WERI-Rb-1 (cell line): ENCODE measurements at regions not wholly inside any gene's neighbourhood (a gene's known extent, or its start where the extent isn't known, plus 50 kb on each side); places are given as distances from the start of the nearest gene placed in this dataset.
"Not testable (repeated sequence)": the region's sequence is repeated elsewhere in the genome, so short reads cannot be mapped to it uniquely, and the experiment has no call there.

Experiments
- DNase-seq: peaks from one replicate; pipeline ENCODE4 v3.0.0-alpha.2; 2020
- H3K27ac ChIP-seq: fragments of 250-450 bp; sonication (Bioruptor Pico); 2 replicates; pipeline ENCODE4 v1.5.1; 2020; ENCODE audit warnings: mild to moderate bottlenecking, moderate library complexity
- H3K27me3 ChIP-seq: fragments of 250-450 bp; sonication (Bioruptor Pico); 2 replicates; pipeline ENCODE4 v1.5.1; 2021; ENCODE audit warnings: mild to moderate bottlenecking, low read depth, moderate library complexity; ENCODE audit not compliant: insufficient read depth, severe bottlenecking
- H3K36me3 ChIP-seq: fragments of 250-450 bp; sonication (Bioruptor Pico); 2 replicates; pipeline ENCODE4 v1.5.1; 2020; ENCODE audit warnings: mild to moderate bottlenecking, moderate library complexity
- H3K4me3 ChIP-seq: 2 replicates; pipeline ENCODE4 v1.5.1; 2011; ENCODE audit warnings: low read depth, mild to moderate bottlenecking, control low read depth, low read length
- H3K9me3 ChIP-seq: fragments of 250-450 bp; sonication (Bioruptor Pico); 2 replicates; pipeline ENCODE4 v1.5.1; 2021; ENCODE audit warnings: mild to moderate bottlenecking, moderate library complexity; ENCODE audit not compliant: severe bottlenecking
- TF ChIP-seq, protein P1 (sequence below): IDR thresholded peaks from 2 replicates; pipeline ENCODE4 v1.5.1; 2011; ENCODE audit warnings: low read depth, mild to moderate bottlenecking, control low read depth, inconsistent platforms, low read length

DNA sequence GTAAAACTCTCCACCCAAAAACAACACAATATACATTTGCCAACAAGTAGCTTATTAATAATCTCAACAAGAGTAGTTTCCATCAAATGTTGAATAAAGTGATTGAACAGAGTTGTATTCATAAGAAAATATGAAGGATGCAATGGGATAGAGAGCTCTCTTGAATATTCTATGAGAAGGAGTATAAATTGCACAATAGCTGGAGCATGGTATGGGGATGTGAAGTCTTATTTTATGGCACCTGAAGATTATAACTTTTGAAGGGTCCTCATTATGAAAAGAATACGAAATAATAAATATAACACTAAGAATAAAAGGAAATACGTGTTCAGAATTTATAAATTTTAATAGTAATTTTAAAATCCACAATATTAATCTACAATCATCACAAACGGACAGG is 1415.1 kb downstream of the KCNT2 start:
- Histone ChIP-seq H3K27me3 (no peaks in the 10 kb centered on the region), H3K36me3 (no peaks in the 10 kb centered on the region), H3K27ac (no peak overlapping the region), H3K9me3 (no peaks in the 10 kb centered on the region), H3K4me3 (no peak overlapping the region)
- DNase-seq, result no peak
- TF ChIP-seq, protein P1, sequence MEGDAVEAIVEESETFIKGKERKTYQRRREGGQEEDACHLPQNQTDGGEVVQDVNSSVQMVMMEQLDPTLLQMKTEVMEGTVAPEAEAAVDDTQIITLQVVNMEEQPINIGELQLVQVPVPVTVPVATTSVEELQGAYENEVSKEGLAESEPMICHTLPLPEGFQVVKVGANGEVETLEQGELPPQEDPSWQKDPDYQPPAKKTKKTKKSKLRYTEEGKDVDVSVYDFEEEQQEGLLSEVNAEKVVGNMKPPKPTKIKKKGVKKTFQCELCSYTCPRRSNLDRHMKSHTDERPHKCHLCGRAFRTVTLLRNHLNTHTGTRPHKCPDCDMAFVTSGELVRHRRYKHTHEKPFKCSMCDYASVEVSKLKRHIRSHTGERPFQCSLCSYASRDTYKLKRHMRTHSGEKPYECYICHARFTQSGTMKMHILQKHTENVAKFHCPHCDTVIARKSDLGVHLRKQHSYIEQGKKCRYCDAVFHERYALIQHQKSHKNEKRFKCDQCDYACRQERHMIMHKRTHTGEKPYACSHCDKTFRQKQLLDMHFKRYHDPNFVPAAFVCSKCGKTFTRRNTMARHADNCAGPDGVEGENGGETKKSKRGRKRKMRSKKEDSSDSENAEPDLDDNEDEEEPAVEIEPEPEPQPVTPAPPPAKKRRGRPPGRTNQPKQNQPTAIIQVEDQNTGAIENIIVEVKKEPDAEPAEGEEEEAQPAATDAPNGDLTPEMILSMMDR, result no peak

DNA sequence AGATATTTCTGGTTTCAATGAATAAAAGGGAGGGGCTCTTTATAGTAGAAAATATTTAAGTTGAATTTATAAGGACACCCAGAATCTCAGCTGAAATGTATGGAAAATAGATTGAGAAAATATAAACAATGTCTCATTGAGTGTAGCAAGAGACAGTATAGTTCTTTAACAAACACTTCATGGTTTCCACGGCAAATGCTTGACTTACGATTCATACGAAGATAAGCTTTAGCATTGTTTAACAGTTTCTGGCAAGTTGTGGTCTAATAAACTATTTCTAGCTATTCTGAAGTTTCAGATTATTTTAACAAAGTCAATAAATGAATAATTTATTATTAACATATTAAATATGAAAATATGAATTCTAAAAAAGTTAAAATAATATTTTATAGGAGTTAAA is 1419.4 kb downstream of the KCNT2 start:
- Histone ChIP-seq H3K36me3 (no peaks in the 10 kb centered on the region), H3K27me3 (no peaks in the 10 kb centered on the region)

DNA sequence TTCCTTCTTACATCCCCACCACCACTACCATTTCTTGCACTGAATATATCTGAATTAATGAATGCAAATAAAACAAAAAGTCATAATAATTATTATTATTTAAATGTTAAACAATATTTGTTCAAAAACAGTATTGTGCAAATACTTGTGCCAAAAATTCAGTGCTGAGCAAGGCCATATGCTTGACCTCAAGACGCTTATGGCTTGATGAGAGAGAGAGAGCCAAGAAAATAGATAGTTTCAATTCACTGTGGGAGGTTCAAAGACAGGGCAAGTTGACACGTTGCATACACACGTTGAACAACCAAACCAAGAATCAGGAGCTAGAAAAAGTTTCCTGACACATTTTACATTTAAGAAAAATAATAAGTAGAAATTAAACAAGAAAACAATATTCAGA is 1421.7 kb downstream of the KCNT2 start:
- H3K9me3 ChIP-seq, result no peaks in the 10 kb centered on the region
- no peak for DNase-seq
- TF ChIP-seq, protein P1, result no peak
- H3K4me3 ChIP-seq, result no peak overlapping the region
- H3K36me3 ChIP-seq, result no peaks in the 10 kb centered on the region
- H3K27ac ChIP-seq, result no peak overlapping the region
- H3K27me3 ChIP-seq, result no peaks in the 10 kb centered on the region

More for the DNA sequence above, 1419.4 kb downstream of the KCNT2 start:
- no peak overlapping the region for H3K4me3 ChIP-seq
- DNase-seq, result no peak
- no peak overlapping the region for H3K27ac ChIP-seq
- TF ChIP-seq, protein P1, result no peak
- H3K9me3 ChIP-seq, result no peaks in the 10 kb centered on the region

DNA sequence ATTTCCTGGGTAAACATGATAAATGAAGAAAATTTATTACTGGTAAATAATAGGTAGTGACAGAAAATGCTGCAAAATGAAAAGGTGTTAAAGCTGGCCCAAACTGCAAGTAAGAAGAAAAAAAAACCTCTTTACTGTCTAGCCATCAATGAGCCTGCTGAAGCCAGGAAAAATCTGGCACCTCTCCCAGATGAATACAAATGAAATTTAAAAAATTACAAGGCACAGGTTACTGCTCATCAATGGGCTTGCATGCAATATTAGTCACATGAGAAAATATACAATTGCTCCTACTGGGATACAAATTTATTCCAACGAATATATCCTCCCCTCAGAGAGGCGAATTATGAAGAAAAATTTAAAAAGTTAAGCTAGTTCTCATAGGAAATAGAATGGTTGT is 1422.5 kb downstream of the KCNT2 start:
- no peaks in the 10 kb centered on the region for H3K27me3 ChIP-seq
- no peak overlapping the region for H3K27ac ChIP-seq
- no peak for DNase-seq
- H3K36me3 ChIP-seq, result no peaks in the 10 kb centered on the region
- TF ChIP-seq, protein P1, result no peak
- H3K9me3 ChIP-seq, result no peaks in the 10 kb centered on the region
- H3K4me3 ChIP-seq, result no peak overlapping the region

DNA sequence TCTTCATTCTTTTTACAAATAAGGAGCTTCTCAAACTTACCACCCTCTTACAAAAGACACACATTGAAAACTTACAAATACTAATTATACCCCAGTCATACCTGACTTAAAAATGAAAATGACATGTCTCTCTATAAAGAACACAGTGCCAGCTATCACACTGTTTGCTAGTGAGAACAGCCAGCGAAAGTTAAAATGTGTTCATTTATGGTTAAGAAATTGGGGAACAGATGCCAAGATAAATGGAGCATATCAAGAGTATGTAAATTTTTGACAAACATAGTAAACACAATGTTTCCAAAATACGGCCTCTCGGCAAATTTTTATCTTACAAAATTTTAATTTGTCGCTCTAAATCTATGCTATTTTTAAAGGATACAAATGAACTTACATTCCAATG is 1422.9 kb downstream of the KCNT2 start:
- Histone ChIP-seq H3K27me3 (no peaks in the 10 kb centered on the region), H3K4me3 (no peak overlapping the region), H3K9me3 (no peaks in the 10 kb centered on the region), H3K36me3 (no peaks in the 10 kb centered on the region), H3K27ac (no peak overlapping the region)
- TF ChIP-seq, protein P1, result no peak
- no peak for DNase-seq

DNA sequence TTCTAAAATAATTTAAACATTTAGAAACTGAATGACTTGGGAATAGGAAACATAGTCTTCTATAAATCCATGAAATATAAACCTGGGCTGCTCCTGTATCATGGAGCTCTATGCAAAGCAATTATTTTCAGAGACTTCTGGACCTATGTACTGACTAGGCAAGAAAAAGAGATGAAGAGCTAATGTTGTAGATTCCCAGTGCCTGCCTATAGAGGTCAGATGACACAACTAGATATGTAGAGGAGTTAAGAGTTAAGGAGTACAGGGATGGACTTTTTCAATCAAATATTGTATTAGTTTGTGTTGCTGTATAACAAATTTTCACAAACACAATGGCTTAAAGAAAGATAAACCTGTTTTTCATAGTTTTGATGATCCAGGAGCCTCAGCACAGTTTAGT is 1434.5 kb downstream of the KCNT2 start:
- no peaks in the 10 kb centered on the region for H3K36me3 ChIP-seq
- TF ChIP-seq, protein P1, result no peak

DNA sequence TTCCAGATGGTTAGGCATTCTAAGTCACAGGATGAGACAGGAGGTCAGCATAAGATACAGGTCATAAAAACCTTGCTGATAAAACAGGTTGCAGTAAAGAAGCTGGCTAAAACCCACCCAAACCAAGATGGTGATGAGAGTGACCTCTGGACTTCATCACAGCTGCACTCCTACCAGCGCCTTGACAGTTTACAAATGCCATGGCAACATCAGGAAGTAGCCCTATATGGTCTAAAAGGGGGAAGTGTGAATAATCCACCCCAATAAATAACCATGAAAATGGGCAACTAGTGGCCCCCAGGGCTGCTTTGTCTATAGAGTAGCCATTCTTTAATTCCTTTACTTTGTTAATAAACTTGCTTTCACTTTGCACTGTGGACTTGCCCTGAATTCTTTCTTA is 1448.4 kb downstream of the KCNT2 start:
- not testable (repeated sequence) for H3K27ac ChIP-seq, H3K36me3 ChIP-seq, DNase-seq, H3K9me3 ChIP-seq, H3K27me3 ChIP-seq, H3K4me3 ChIP-seq

More for the DNA sequence above, 1434.5 kb downstream of the KCNT2 start:
- Histone ChIP-seq H3K27me3 (no peaks in the 10 kb centered on the region), H3K4me3 (no peak overlapping the region), H3K27ac (no peak overlapping the region), H3K9me3 (no peaks in the 10 kb centered on the region)
- DNase-seq, result no peak
